ENCODE measurements at regions not wholly inside any gene's neighbourhood (a gene's known extent, or its start where the extent isn't known, plus 50 kb on each side); places are given as distances from the start of the nearest gene placed in this dataset.
"Not testable (repeated sequence)": the region's sequence is repeated elsewhere in the genome, so short reads cannot be mapped to it uniquely, and the experiment has no call there.

GRCh38 chr15:22358932-22359331 lies 99.8 kb upstream of the GOLGA6L22 start:
- not testable (repeated sequence) for H3K27ac Mint-ChIP-seq; H3K27me3 Mint-ChIP-seq; H3K4me1 Mint-ChIP-seq; DNase-seq; H3K9me3 Mint-ChIP-seq; H3K36me3 Mint-ChIP-seq (ENCODE audit: low read depth); H3K4me3 Mint-ChIP-seq; ATAC-seq

GRCh38 chr15:22359587-22359986 lies 99.1 kb upstream of the GOLGA6L22 start:
- not testable (repeated sequence) for H3K36me3 Mint-ChIP-seq (ENCODE audit: low read depth); H3K4me3 Mint-ChIP-seq; DNase-seq; H3K9me3 Mint-ChIP-seq; H3K27me3 Mint-ChIP-seq; H3K27ac Mint-ChIP-seq; H3K4me1 Mint-ChIP-seq
- ATAC-seq: peak; percentile 72

GRCh38 chr15:22360696-22361095 lies 98.0 kb upstream of the GOLGA6L22 start:
- not testable (repeated sequence) for ATAC-seq, H3K4me3 Mint-ChIP-seq, DNase-seq

GRCh38 chr15:22362502-22362901 lies 96.2 kb upstream of the GOLGA6L22 start:
- H3K36me3 Mint-ChIP-seq (ENCODE audit: low read depth); ATAC-seq; DNase-seq; H3K9me3 Mint-ChIP-seq; H3K4me1 Mint-ChIP-seq; H3K4me3 Mint-ChIP-seq; H3K27ac Mint-ChIP-seq; H3K27me3 Mint-ChIP-seq: not testable (repeated sequence)

More at GRCh38 chr15:22360696-22361095, 98.0 kb upstream of the GOLGA6L22 start:
- not testable (repeated sequence) for H3K9me3 Mint-ChIP-seq; H3K36me3 Mint-ChIP-seq (ENCODE audit: low read depth); H3K27me3 Mint-ChIP-seq; H3K4me1 Mint-ChIP-seq; H3K27ac Mint-ChIP-seq

- ATAC-seq; H3K4me1 Mint-ChIP-seq; H3K4me3 Mint-ChIP-seq; H3K27me3 Mint-ChIP-seq; H3K9me3 Mint-ChIP-seq; DNase-seq; H3K36me3 Mint-ChIP-seq (ENCODE audit: low read depth); H3K27ac Mint-ChIP-seq: not testable (repeated sequence)
Measured at GRCh38 chr15:22371246-22371834, 87.4 kb upstream of the GOLGA6L22 start.

GRCh38 chr15:22374531-22374930 lies 84.2 kb upstream of the GOLGA6L22 start:
- H3K27me3 Mint-ChIP-seq; H3K27ac Mint-ChIP-seq; H3K9me3 Mint-ChIP-seq; H3K36me3 Mint-ChIP-seq (ENCODE audit: low read depth); DNase-seq; H3K4me1 Mint-ChIP-seq; H3K4me3 Mint-ChIP-seq; ATAC-seq: not testable (repeated sequence)

GRCh38 chr15:22375829-22376228 lies 82.9 kb upstream of the GOLGA6L22 start:
- not testable (repeated sequence) for H3K27ac Mint-ChIP-seq; H3K4me1 Mint-ChIP-seq; DNase-seq; ATAC-seq; H3K4me3 Mint-ChIP-seq; H3K36me3 Mint-ChIP-seq (ENCODE audit: low read depth); H3K9me3 Mint-ChIP-seq; H3K27me3 Mint-ChIP-seq

GRCh38 chr15:22377859-22378258 lies 80.8 kb upstream of the GOLGA6L22 start:
- not testable (repeated sequence) for H3K4me1 Mint-ChIP-seq; H3K27ac Mint-ChIP-seq; H3K9me3 Mint-ChIP-seq; H3K36me3 Mint-ChIP-seq (ENCODE audit: low read depth); DNase-seq; H3K27me3 Mint-ChIP-seq; ATAC-seq; H3K4me3 Mint-ChIP-seq

GRCh38 chr15:22387691-22388090 lies 71.0 kb upstream of the GOLGA6L22 start:
- H3K27ac Mint-ChIP-seq; H3K4me1 Mint-ChIP-seq; ATAC-seq; H3K27me3 Mint-ChIP-seq; H3K36me3 Mint-ChIP-seq (ENCODE audit: low read depth); H3K9me3 Mint-ChIP-seq; DNase-seq; H3K4me3 Mint-ChIP-seq: not testable (repeated sequence)

GRCh38 chr15:22388365-22388764 lies 70.3 kb upstream of the GOLGA6L22 start:
- H3K36me3 Mint-ChIP-seq (ENCODE audit: low read depth); DNase-seq; H3K27ac Mint-ChIP-seq; ATAC-seq; H3K9me3 Mint-ChIP-seq; H3K4me1 Mint-ChIP-seq; H3K27me3 Mint-ChIP-seq; H3K4me3 Mint-ChIP-seq: not testable (repeated sequence)

- not testable (repeated sequence) for H3K9me3 Mint-ChIP-seq
- peak; percentile 36 for ATAC-seq
Measured at GRCh38 chr15:22401207-22401606, 57.5 kb upstream of the GOLGA6L22 start.

GRCh38 chr15:22401703-22402102 lies 57.0 kb upstream of the GOLGA6L22 start:
- not testable (repeated sequence) for H3K4me3 Mint-ChIP-seq; H3K36me3 Mint-ChIP-seq (ENCODE audit: low read depth); H3K9me3 Mint-ChIP-seq; DNase-seq; ATAC-seq; H3K27ac Mint-ChIP-seq; H3K27me3 Mint-ChIP-seq; H3K4me1 Mint-ChIP-seq

More at GRCh38 chr15:22401207-22401606, 57.5 kb upstream of the GOLGA6L22 start:
- not testable (repeated sequence) for H3K27me3 Mint-ChIP-seq; H3K27ac Mint-ChIP-seq; H3K36me3 Mint-ChIP-seq (ENCODE audit: low read depth); DNase-seq; H3K4me3 Mint-ChIP-seq; H3K4me1 Mint-ChIP-seq

GRCh38 chr15:22405765-22406164 lies 52.9 kb upstream of the GOLGA6L22 start:
- not testable (repeated sequence) for H3K4me1 Mint-ChIP-seq; H3K27ac Mint-ChIP-seq; ATAC-seq; DNase-seq; H3K9me3 Mint-ChIP-seq; H3K4me3 Mint-ChIP-seq; H3K27me3 Mint-ChIP-seq; H3K36me3 Mint-ChIP-seq (ENCODE audit: low read depth)
